ENCODE measurements at regions not wholly inside any gene's neighbourhood (a gene's known extent, or its start where the extent isn't known, plus 50 kb on each side); places are given as distances from the start of the nearest gene placed in this dataset.
"Not testable (repeated sequence)": the region's sequence is repeated elsewhere in the genome, so short reads cannot be mapped to it uniquely, and the experiment has no call there.

DNA sequence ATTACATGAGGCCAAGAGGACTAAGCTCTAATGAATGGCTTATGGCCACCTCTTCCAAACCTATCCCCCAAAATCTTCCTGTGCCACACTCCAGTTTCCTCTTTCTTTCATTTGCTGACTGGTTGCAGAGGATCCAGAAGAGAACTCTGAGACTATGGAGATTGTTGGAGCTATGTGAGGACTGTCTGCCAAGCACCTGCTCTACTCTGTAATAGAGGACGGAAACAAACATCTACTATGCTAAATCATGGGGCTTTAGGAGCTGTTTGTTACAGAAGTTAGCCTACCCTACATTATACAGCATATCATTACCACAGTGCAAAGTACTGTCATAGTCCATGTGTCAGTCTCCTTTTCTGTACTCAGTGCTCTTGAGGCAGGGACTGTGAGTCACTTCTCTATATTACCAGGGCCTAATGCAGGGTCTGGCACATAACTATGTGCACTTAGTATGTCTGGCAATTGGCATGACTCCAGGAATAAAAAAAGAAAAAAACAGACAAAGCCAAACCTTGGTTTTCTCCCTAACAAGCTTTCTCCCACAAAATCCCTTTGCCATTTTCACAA is 95.1 kb downstream of the RPAP3 start:
- H3K9me3 ChIP-seq (ENCODE audit: control insufficient read depth, insufficient read depth, low read length), result peaks cover 11% of the 10 kb centered on the region
- H3K27ac ChIP-seq (ENCODE audit: low read length), result no peak overlapping the region
- DNase-seq (ENCODE audit: low read depth, low spot score), result no peak
- no peaks in the 10 kb centered on the region for H3K4me1 ChIP-seq (ENCODE audit: control insufficient read depth, insufficient read depth, low read length)
- no peaks in the 10 kb centered on the region for H3K36me3 ChIP-seq (ENCODE audit: control insufficient read depth, insufficient read depth, low read length)
- WGBS (ENCODE audit: insufficient coverage, insufficient read length), result no CpG with 5 or more reads among the region's 1 CpG
- no peaks in the 10 kb centered on the region for H3K27me3 ChIP-seq (ENCODE audit: control insufficient read depth, insufficient read depth, low read length)
- no peak overlapping the region for H3K4me3 ChIP-seq (ENCODE audit: low read length)

DNA sequence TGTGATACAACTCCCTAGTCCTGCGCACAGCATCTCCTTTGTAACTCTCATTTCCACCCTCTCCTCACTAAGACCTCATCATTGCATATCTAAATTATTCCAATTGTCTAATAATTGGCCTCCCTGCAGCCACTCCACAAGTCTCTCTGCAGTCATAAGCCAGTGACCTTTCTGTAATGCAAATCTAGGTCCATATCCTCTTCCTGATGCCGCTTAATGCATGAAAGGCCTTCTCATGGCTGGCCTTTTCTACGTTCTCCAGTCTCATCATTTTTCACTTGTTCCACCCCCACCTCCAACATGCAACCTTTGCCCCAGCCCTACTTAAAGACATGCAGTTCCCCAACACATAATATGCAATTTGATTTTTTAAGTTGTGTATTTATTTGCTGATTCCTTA is 96.0 kb downstream of the RPAP3 start:
- WGBS (ENCODE audit: insufficient coverage, insufficient read length), result no CpG with 5 or more reads among the region's 3 CpGs
- Histone ChIP-seq H3K36me3 (ENCODE audit: control insufficient read depth, insufficient read depth, low read length) (peaks cover 3% of the 10 kb centered on the region; the same call in 1 of the 2 replicates), H3K4me3 (ENCODE audit: low read length) (no peak overlapping the region), H3K9me3 (ENCODE audit: control insufficient read depth, insufficient read depth, low read length) (peaks cover 12% of the 10 kb centered on the region), H3K27me3 (ENCODE audit: control insufficient read depth, insufficient read depth, low read length) (no peaks in the 10 kb centered on the region), H3K4me1 (ENCODE audit: control insufficient read depth, insufficient read depth, low read length) (no peaks in the 10 kb centered on the region), H3K27ac (ENCODE audit: low read length) (no peak overlapping the region)
- DNase-seq (ENCODE audit: low read depth, low spot score), result no peak

DNA sequence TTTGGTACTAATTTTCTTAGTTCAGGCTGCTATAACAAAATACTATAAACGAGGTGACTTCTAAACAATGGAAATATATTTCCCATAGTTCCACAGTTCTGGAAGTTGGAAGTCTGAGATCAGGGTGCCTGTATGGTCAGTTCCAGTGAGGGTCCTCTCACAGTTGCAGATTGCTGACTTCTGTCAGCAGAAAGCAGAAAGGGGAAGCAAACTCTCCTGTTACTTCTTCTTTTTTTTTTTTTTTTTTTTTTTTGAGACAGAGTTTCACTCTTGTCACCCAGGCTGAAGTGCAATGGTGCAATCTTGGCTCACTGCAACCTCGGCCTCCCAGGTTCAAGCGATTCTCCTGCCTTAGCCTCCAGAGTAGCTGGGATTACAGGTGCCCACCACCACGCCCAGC is 97.2 kb downstream of the RPAP3 start:
- H3K27ac ChIP-seq (ENCODE audit: low read length); H3K4me1 ChIP-seq (ENCODE audit: control insufficient read depth, insufficient read depth, low read length); H3K9me3 ChIP-seq (ENCODE audit: control insufficient read depth, insufficient read depth, low read length); DNase-seq (ENCODE audit: low read depth, low spot score); H3K27me3 ChIP-seq (ENCODE audit: control insufficient read depth, insufficient read depth, low read length); H3K4me3 ChIP-seq (ENCODE audit: low read length); H3K36me3 ChIP-seq (ENCODE audit: control insufficient read depth, insufficient read depth, low read length): not testable (repeated sequence)
- WGBS (ENCODE audit: insufficient coverage, insufficient read length), result no CpG with 5 or more reads among the region's 4 CpGs

DNA sequence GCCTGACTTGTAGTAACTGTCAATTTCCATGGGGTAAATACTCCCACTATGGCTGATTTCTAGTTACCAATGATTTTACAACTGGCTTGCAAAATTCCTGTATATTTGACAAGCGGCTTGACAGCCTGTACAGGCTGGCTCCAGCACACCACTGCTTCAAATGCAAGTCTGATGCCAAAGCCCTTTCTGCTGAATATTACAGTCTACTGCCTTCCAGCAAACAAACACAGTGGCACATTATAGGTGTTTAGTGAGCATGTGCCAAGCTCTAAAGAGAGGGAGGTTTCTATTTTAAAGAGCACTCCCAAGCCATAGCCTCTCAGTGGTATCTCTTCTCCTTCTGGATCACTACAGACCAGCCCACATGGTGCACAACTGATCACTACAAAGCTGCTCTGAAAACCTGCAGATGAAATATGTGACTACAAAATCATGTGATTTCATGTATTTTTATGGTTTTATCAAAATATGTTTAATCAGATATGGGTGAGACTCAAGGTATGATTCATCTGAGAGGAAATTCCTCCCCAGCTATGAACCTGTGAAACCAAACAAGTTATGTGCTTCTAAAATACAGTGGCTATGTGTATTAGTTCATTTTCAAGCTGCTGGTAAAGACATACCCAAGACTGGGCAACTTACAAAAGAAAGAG is 101.5 kb downstream of the RPAP3 start:
- H3K36me3 ChIP-seq (ENCODE audit: control insufficient read depth, insufficient read depth, low read length), result peaks cover 3% of the 10 kb centered on the region; the same call in 1 of the 2 replicates
- no peak for DNase-seq (ENCODE audit: low read depth, low spot score)
- peaks cover 3% of the 10 kb centered on the region for H3K9me3 ChIP-seq (ENCODE audit: control insufficient read depth, insufficient read depth, low read length)
- H3K4me1 ChIP-seq (ENCODE audit: control insufficient read depth, insufficient read depth, low read length), result no peaks in the 10 kb centered on the region
- no peak overlapping the region for H3K4me3 ChIP-seq (ENCODE audit: low read length)
- H3K27ac ChIP-seq (ENCODE audit: low read length), result no peak overlapping the region
- no peaks in the 10 kb centered on the region for H3K27me3 ChIP-seq (ENCODE audit: control insufficient read depth, insufficient read depth, low read length)
- WGBS (ENCODE audit: insufficient coverage, insufficient read length), result no CpG with 5 or more reads among the region's 1 CpG

DNA sequence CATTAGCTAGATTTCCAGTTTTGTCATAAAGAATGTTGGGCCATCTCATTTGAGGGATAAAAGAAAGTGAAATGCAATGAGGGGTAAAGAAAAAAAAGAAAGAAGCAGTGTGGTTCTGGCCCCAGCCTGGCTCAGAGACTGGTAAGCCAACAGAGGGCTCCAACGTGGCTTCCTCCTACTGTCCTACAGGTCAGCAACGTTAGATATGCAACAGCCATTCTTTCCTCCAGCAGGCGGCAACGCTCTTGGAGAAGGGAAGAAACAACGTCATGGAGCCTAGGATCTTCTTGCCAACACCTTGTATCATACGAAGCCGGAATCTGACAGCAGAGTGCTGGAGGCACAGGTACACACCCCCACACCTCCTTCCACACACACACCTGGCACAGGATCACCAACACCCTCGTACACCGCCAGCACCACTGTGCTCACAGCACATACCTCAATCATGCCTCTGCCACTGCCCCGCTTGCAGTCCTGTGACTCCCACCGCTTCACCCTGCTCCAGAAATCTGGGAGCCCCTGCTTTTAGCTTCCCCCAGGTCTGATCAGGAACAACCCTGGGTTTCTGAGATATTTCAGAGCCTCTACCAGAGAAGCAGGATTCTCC is 102.8 kb downstream of the RPAP3 start:
- WGBS (ENCODE audit: insufficient coverage, insufficient read length), result no CpG with 5 or more reads among the region's 11 CpGs
- Histone ChIP-seq H3K27ac (ENCODE audit: low read length) (no peak overlapping the region), H3K9me3 (ENCODE audit: control insufficient read depth, insufficient read depth, low read length) (peaks cover 3% of the 10 kb centered on the region), H3K4me1 (ENCODE audit: control insufficient read depth, insufficient read depth, low read length) (no peaks in the 10 kb centered on the region), H3K27me3 (ENCODE audit: control insufficient read depth, insufficient read depth, low read length) (no peaks in the 10 kb centered on the region), H3K36me3 (ENCODE audit: control insufficient read depth, insufficient read depth, low read length) (peaks cover 3% of the 10 kb centered on the region; the same call in 1 of the 2 replicates), H3K4me3 (ENCODE audit: low read length) (no peak overlapping the region)
- DNase-seq (ENCODE audit: low read depth, low spot score), result no peak

DNA sequence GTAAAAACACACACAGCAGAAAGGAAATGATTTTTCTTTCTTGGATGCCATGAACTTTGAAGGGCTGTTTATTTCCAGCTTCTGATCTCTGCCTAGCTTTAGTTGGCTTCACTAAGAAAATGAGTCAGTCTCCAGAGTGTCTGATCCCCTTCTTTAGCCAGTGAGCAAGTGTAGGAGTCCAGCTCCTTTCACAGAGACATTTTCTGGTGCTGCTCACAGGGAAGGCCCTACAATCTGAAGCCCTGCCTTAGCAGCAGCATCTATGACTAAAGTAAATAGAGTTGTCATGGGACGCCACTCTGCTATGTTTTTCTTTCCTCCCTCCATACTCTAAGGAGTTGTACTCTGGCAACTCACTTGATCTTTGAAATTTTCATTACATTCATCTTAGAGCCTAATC is 103.5 kb downstream of the RPAP3 start:
- no CpG with 5 or more reads among the region's 1 CpG for WGBS (ENCODE audit: insufficient coverage, insufficient read length)

DNA sequence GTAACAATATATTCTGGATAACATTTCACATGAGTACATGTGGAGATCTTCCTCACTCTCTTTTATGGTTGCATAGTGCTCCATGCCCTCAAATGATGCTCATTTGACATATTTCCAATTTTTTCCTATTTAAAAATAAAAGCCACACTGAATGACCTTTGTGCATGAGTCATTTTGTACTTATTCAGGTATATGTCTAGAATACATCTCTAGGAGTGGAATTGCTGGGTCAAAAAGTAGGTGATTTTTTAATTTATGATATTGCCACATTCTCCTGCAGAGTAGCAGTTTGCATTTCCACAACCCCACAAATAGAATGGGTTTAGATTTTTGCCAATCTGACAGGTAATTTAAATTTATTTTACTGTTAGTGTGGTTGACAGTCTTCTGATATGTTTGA is 104.8 kb downstream of the RPAP3 start:
- Histone ChIP-seq H3K4me1 (ENCODE audit: control insufficient read depth, insufficient read depth, low read length) (no peaks in the 10 kb centered on the region), H3K27me3 (ENCODE audit: control insufficient read depth, insufficient read depth, low read length) (no peaks in the 10 kb centered on the region), H3K4me3 (ENCODE audit: low read length) (no peak overlapping the region), H3K9me3 (ENCODE audit: control insufficient read depth, insufficient read depth, low read length) (peaks cover 3% of the 10 kb centered on the region), H3K36me3 (ENCODE audit: control insufficient read depth, insufficient read depth, low read length) (peaks cover 3% of the 10 kb centered on the region; the same call in 1 of the 2 replicates), H3K27ac (ENCODE audit: low read length) (no peak overlapping the region)
- no peak for DNase-seq (ENCODE audit: low read depth, low spot score)

More for the DNA sequence above, 103.5 kb downstream of the RPAP3 start:
- Histone ChIP-seq H3K27me3 (ENCODE audit: control insufficient read depth, insufficient read depth, low read length) (no peaks in the 10 kb centered on the region), H3K36me3 (ENCODE audit: control insufficient read depth, insufficient read depth, low read length) (peaks cover 3% of the 10 kb centered on the region; the same call in 1 of the 2 replicates), H3K9me3 (ENCODE audit: control insufficient read depth, insufficient read depth, low read length) (peaks cover 3% of the 10 kb centered on the region), H3K4me3 (ENCODE audit: low read length) (no peak overlapping the region), H3K4me1 (ENCODE audit: control insufficient read depth, insufficient read depth, low read length) (no peaks in the 10 kb centered on the region), H3K27ac (ENCODE audit: low read length) (no peak overlapping the region)
- no peak for DNase-seq (ENCODE audit: low read depth, low spot score)

DNA sequence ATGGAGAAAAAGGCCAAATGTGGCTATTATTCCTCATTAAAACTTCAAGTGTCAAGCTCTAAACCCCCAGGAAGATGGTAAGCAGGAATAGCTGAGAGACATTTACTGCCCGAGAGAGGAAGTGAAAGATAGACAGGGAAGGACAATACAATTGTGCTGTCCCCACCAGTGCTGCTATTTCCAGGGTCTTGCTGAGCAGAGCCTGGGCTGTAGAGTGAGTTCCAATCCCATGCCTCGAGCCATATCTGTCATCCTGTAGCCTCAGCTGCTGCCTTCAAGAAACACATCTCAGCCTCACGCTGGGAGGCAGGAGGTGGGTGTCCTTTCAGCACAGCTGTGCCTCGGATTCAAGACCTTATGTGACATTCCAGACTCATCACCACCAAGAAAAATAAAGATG is 114.0 kb downstream of the RPAP3 start:
- Histone ChIP-seq H3K4me3 (ENCODE audit: low read length) (no peak overlapping the region), H3K27me3 (ENCODE audit: control insufficient read depth, insufficient read depth, low read length) (no peaks in the 10 kb centered on the region), H3K36me3 (ENCODE audit: control insufficient read depth, insufficient read depth, low read length) (no peaks in the 10 kb centered on the region), H3K9me3 (ENCODE audit: control insufficient read depth, insufficient read depth, low read length) (no peaks in the 10 kb centered on the region), H3K4me1 (ENCODE audit: control insufficient read depth, insufficient read depth, low read length) (no peaks in the 10 kb centered on the region), H3K27ac (ENCODE audit: low read length) (no peak overlapping the region)
- DNase-seq (ENCODE audit: low read depth, low spot score), result no peak
- WGBS (ENCODE audit: insufficient coverage, insufficient read length), result no CpG with 5 or more reads among the region's 4 CpGs

DNA sequence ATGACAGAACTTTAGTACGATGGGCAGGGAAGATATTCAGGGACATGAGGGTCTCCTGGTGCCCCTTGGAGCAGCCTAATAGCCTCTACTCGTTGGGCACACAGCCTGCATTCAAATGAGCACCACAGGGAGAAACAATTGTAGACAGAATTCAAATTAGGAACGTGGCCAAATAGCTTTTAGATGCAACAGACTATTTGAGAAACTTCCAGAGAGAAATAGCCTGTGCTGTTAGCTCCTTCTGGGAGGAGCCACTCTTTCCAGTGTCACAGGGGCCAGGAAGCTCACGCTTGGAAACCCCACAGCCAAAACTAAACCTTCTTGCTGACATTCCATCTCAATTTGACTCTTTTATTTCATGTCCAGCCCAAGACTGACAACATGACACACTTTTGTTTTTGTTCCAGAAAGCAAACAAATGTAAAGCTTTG is 114.5 kb downstream of the RPAP3 start:
- Histone ChIP-seq H3K4me3 (ENCODE audit: low read length) (no peak overlapping the region), H3K9me3 (ENCODE audit: control insufficient read depth, insufficient read depth, low read length) (no peaks in the 10 kb centered on the region), H3K27ac (ENCODE audit: low read length) (no peak overlapping the region), H3K36me3 (ENCODE audit: control insufficient read depth, insufficient read depth, low read length) (no peaks in the 10 kb centered on the region), H3K27me3 (ENCODE audit: control insufficient read depth, insufficient read depth, low read length) (no peaks in the 10 kb centered on the region), H3K4me1 (ENCODE audit: control insufficient read depth, insufficient read depth, low read length) (no peaks in the 10 kb centered on the region)
- WGBS (ENCODE audit: insufficient coverage, insufficient read length), result no CpG with 5 or more reads among the region's 4 CpGs
- no peak for DNase-seq (ENCODE audit: low read depth, low spot score)

DNA sequence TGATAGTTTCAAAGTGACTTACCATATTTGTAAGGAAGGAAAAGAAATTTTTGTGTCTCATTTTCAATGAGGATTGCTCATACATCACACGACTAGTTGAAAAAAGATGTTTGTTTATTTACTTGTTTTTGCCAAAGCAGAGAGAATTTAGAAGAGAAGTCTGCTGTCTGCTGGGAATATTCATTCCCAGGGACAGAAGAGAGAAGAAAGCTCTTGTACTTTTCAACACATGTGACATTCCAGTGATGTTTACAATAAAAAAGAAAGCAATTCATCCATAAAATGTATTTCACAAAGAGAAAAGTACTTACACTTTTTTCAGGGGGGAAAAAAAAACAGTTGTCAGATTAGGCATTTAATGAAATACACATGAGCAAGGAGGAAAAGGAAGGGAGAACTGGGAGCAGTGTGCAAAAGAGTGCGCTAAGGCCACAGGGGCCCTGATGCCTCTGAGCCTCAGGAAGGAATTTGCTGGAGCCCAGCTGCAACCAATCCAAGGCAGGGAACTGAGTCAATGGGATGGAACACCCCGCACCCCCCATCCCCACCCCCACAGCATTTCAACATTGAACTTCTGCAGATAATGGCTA is 115.0 kb downstream of the RPAP3 start:
- no peak overlapping the region for H3K4me3 ChIP-seq (ENCODE audit: low read length)
- no peaks in the 10 kb centered on the region for H3K4me1 ChIP-seq (ENCODE audit: control insufficient read depth, insufficient read depth, low read length)
- no peaks in the 10 kb centered on the region for H3K27me3 ChIP-seq (ENCODE audit: control insufficient read depth, insufficient read depth, low read length)
- no peak for DNase-seq (ENCODE audit: low read depth, low spot score)
- no peaks in the 10 kb centered on the region for H3K36me3 ChIP-seq (ENCODE audit: control insufficient read depth, insufficient read depth, low read length)
- H3K9me3 ChIP-seq (ENCODE audit: control insufficient read depth, insufficient read depth, low read length), result no peaks in the 10 kb centered on the region
- WGBS (ENCODE audit: insufficient coverage, insufficient read length), result no CpG with 5 or more reads among the region's 3 CpGs
- no peak overlapping the region for H3K27ac ChIP-seq (ENCODE audit: low read length)

Data from iPS DF 6.9 (cell line).